ENCODE measurements at regions not wholly inside any gene's neighbourhood (a gene's known extent, or its start where the extent isn't known, plus 50 kb on each side); places are given as distances from the start of the nearest gene placed in this dataset.

DNA sequence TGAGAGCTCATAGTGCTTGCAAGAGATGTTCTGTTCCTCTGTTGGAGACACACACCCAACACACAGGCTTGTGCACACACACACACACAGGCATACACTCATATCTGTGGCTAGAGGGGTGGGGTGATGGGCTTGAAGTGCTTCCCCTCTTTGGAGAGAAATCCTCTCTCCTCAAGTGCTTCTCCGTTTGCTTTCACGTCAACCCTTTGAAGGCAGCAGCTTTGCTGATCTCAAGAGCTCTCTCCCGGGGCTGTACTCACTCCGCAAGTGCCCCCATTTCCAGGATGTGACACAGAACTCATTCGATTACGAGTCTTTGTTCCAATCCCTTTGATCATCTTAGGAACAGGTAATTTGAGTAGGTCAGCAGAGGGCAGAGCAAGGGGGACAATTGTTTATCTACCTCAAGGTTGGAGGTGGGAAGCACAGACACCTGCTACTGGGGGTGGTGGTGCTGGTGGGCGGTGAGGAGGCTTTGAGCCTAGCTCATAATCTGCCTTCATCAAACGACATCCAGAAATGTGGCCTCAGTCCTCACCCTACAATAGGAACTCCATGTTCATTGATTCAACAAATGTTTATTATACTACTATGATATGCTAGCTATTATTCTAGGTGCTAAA, 529.8 kb upstream of the CADM1 start:
- TF ChIP-seq REST (IDR thresholded peaks at IDR 0.05), result no peak
- TF ChIP-seq CHD2 (IDR thresholded peaks at IDR 0.05; ENCODE audit: low read length, partially characterized antibody), result no peak
- no peak for TF ChIP-seq CTCF (IDR thresholded peaks at IDR 0.05)
- no peak for TF ChIP-seq PBX3 (IDR thresholded peaks at IDR 0.05)
- no peak for TF ChIP-seq POLR2AphosphoS2 (conservative IDR thresholded peaks at IDR 0.05; ENCODE audit: low read length)
- TF ChIP-seq ZFP36 (IDR thresholded peaks at IDR 0.05; ENCODE audit: borderline replicate concordance, partially characterized antibody), result no peak
- no peak for TF ChIP-seq TP53 (CRISPR knock-in tag; IDR thresholded peaks at IDR 0.05)
- no peak for TF ChIP-seq EP300 (IDR thresholded peaks at IDR 0.05)
- TF ChIP-seq POLR2A (IDR thresholded peaks at IDR 0.05; ENCODE audit: low read length), result no peak
